ENCODE measurements at regions not wholly inside any gene's neighbourhood (a gene's known extent, or its start where the extent isn't known, plus 50 kb on each side); places are given as distances from the start of the nearest gene placed in this dataset.

GRCh38 chr10:111479966-111480365 is 403.1 kb downstream of the ADRA2A start:
- H2AK5ac ChIP-seq (ENCODE audit: low read depth, low read length): no peak overlapping the region
- no peaks in the 10 kb centered on the region for H3K36me3 ChIP-seq (ENCODE audit: control insufficient read depth, insufficient read depth, low read length)
- in situ Hi-C loops (cut with MboI; ENCODE audit: low sequenced_read_pairs): no loop called here
- H3K4me3 ChIP-seq (ENCODE audit: insufficient read depth, low read depth, low read length): no peak overlapping the region
- no peak overlapping the region for H2BK5ac ChIP-seq (ENCODE audit: low read depth, low read length, poor library complexity, severe bottlenecking)
- H4K8ac ChIP-seq (ENCODE audit: low read depth in 2 of 2, low read length in 2 of 2): no peak overlapping the region
- intact Hi-C loops (cut with micrococcal nuclease): no loop called here
- H4K91ac ChIP-seq (ENCODE audit: insufficient read depth, low read depth, low read length): no peak overlapping the region
- ATAC-seq (ENCODE audit: low read depth) (no peak), DNase-seq (no peak)
- no peaks in the 10 kb centered on the region for H4K20me1 ChIP-seq (ENCODE audit: insufficient read depth, low read length)
- no peak overlapping the region for H2BK15ac ChIP-seq (ENCODE audit: low read depth, low read length)
- H2BK20ac ChIP-seq (ENCODE audit: low read depth, low read length): no peak overlapping the region
- no peaks in the 10 kb centered on the region for H3K9me1 ChIP-seq (ENCODE audit: insufficient read depth, low read length)
- H2BK120ac ChIP-seq (ENCODE audit: low read depth, low read length): no peak overlapping the region
- 90% methylated on average over 2 of the region's 2 CpGs; no CpG with 5 or more reads in 1 of the 2 experiments for WGBS, 2 experiments (ENCODE audit: extremely low coverage in 2 of 2, insufficient read length in 1 of 2)
- no peak overlapping the region for H3K23ac ChIP-seq (ENCODE audit: low read depth, low read length)
- ChIA-PET POLR2A (ENCODE audit: unreplicated experiment) (no interaction called here), CTCF (no interaction called here)
- H3K79me1 ChIP-seq (ENCODE audit: low read depth in 1 of 2, low read length in 2 of 2): no peaks in the 10 kb centered on the region
- no peak overlapping the region for H3K27ac ChIP-seq (ENCODE audit: insufficient read depth, low read length)
- no peak overlapping the region for H3K4me2 ChIP-seq (ENCODE audit: low read depth, low read length)
- BruUV-seq (replicated peaks): no TSS peak
- no peak overlapping the region for H2AFZ ChIP-seq (replicated peaks; ENCODE audit: low read length, poor library complexity)
- H3K4ac ChIP-seq (ENCODE audit: low read depth, low read length): no peak overlapping the region
- no peak overlapping the region for H3K18ac ChIP-seq (ENCODE audit: low read depth, low read length)
- H3K14ac ChIP-seq (replicated peaks; ENCODE audit: low read depth, low read length): no peak overlapping the region
- no peaks in the 10 kb centered on the region for H3K27me3 ChIP-seq (ENCODE audit: control insufficient read depth, insufficient read depth, low read length)
- H4K5ac ChIP-seq (ENCODE audit: low read depth, low read length): no peak overlapping the region
- H3K56ac ChIP-seq (ENCODE audit: extremely low read depth, insufficient read depth, low read length): no peak overlapping the region
- H2AK9ac ChIP-seq (replicated peaks; ENCODE audit: low read depth, low read length, poor library complexity): no peak overlapping the region
- H3K9ac ChIP-seq (ENCODE audit: low read depth, low read length): no peak overlapping the region
- dilution Hi-C loops (cut with HindIII; ENCODE audit: low sequenced_read_pairs, unreplicated experiment): no loop called here
- peaks cover 28% of the 10 kb centered on the region for H3K9me3 ChIP-seq (ENCODE audit: control insufficient read depth, insufficient read depth, low read length)
- no peaks in the 10 kb centered on the region for H3K4me1 ChIP-seq (ENCODE audit: control insufficient read depth, insufficient read depth, low read length)
- TF ChIP-seq RFX5 (IDR thresholded peaks at IDR 0.05; ENCODE audit: low read depth, low read length): no peak
